Stimulated activated CD4-positive, alpha-beta T cell treated with anti-CD3 and anti-CD28 coated beads, Interleukin-4, amount 100 ng/mL, for 1 hour (primary cell): ENCODE measurements at regions not wholly inside any gene's neighbourhood (a gene's known extent, or its start where the extent isn't known, plus 50 kb on each side); places are given as distances from the start of the nearest gene placed in this dataset.
"Not testable (repeated sequence)": the region's sequence is repeated elsewhere in the genome, so short reads cannot be mapped to it uniquely, and the experiment has no call there.

Source experiments
- DNase-seq: peaks from one replicate; pipeline ENCODE4 v3.0.0-alpha.2; 2020

DNA sequence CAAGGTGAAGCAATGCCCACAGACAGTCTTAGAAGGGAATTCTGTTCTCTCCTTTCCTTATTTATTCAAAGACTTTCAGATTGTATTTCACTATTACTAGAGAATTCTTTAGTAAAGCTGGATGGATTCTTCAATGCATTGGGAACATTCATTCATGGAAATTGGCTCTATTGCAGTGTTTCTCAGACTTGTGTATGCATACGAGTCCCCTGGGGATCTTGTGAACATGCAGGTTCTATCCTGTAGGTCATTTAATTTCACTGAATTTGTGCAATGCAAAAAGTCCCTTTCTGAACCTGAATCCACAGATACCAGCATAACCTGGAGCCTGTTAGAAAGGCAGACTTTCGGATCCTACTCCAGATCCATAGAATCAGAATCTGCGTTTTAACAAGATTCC, 160.9 kb upstream of the AHI1 start:
- no peak for DNase-seq

- no peak for DNase-seq
Measured at GRCh38 chr6:135658916-135659315, 161.4 kb upstream of the AHI1 start.

GRCh38 chr6:135664527-135664926, 167.0 kb upstream of the AHI1 start:
- DNase-seq = no peak

DNA sequence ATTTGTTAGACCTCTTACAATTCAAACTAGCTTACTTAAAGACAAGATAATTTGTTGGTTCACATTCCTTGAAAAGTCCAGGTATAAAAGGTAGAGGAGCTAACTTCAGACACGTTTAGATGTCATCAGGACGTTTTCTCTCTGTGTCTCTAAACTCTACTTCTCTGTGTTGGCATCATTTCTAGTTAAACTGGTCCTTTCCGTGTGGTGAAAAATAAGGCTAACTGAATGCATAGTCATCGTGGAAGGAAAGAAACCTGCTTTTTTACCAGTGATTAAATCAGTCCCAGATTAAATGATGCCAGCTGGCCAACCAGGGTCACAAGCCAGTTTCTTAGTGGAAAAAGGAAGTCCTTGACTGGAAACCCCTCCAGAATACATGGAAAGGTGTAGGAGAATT, 168.4 kb upstream of the AHI1 start:
- DNase-seq = no peak

DNA sequence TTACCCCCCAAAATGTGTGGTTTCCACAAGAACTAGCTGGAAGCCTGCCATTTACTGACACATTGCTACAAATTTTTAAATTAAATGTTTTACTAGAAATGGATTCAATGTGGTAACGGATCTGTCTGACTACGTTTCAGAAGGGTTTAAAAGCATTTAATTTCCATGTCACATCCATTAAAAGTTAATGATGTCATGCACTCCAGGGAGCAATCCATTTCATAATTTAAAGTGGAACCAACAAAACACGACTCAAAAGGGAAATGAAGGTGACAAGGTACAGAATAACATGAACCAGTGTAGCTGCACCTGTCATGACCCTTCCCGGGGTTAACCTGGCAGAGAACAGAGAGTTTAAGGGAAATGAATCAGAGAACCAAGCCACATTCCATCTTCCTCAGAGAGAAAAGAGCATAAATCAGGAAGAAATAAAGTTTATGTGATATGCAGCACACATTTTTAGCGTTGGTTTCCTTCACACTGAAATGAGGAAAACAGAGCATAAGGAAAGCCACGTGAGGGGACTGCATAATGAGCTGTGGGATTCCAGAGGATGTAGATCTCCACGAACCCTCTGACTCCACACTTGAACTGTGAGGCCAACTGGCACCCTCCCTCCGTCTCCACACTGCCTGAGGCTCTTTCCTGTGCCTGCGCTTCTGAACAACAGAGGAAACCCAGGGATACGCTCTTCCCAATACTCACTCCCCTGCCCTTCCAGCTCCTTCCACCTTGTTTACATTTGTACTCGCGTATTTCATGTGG, 170.3 kb upstream of the AHI1 start:
- no peak for DNase-seq

- no peak for DNase-seq
Measured at GRCh38 chr6:135672256-135672655, 174.7 kb upstream of the AHI1 start.

- DNase-seq = no peak
Measured at GRCh38 chr6:135673501-135674309, 176.2 kb upstream of the AHI1 start.

DNA sequence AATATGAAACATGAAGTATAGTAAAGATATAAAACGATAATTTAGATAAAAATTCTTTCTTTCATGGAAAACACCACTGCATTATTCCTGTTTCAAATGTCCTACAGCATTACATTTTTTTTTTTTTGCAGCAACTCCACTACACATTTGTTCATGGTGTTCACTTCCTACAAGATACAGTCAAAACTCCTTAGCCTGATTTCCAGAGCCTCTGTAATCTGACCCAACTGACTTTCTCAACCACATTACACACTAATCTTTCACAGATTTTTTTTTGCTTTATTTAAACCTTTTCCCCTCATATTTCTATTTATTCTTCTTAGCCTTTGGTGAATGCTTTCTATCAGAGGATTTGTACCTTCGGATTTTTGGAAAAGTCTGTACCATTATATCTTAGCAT, 176.5 kb upstream of the PDE7B start:
- DNase-seq = no peak

- DNase-seq = no peak
Measured at GRCh38 chr6:135675862-135676261, 175.6 kb upstream of the PDE7B start.

DNA sequence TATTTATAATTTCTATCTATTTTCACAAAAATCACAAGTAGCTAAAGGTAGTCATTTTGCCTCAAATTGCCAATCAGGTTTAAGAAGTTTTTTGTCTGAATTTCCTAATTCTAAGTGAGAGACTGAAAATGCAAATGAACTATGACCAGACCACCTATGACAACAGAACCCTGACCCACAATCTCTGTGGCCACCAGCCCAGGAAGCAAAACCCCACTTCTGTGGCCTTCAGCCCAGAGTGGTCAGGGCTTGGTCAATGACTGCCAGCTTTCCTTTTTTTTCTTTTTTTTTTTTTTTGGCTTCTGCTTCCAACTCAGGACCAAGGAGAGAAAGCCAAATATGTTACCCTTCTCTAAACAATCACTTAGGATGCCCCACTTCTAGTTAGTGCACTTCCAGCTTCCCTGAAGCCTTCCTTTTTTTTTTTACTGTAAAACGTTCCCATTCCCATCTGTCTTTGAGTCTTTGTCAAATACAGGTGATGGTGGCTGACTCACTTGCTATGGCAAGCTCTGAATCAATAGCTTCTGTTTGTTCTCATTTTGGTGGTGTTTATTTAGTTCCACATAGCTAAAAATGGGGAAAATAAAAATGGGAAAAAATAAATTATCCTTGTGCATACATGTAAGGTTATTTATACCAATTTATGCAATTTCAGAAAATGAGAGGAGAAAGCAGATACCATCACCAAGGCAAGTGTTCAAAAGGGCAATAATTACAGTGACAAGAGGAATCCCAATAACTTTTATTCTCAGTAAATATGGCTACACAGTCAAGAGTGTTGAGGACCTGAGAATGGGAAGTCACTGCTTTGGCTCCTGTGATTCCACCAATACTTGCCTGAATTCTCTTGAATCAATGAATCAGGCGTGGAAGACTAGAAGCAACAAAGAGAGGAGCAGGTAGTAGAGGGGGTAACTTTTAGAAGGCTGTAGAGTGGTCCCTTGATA, 170.3 kb upstream of the PDE7B start:
- no peak for DNase-seq

GRCh38 chr6:135686784-135687301, 164.7 kb upstream of the PDE7B start:
- DNase-seq = no peak

GRCh38 chr6:135688476-135688875, 163.0 kb upstream of the PDE7B start:
- not testable (repeated sequence) for DNase-seq

DNA sequence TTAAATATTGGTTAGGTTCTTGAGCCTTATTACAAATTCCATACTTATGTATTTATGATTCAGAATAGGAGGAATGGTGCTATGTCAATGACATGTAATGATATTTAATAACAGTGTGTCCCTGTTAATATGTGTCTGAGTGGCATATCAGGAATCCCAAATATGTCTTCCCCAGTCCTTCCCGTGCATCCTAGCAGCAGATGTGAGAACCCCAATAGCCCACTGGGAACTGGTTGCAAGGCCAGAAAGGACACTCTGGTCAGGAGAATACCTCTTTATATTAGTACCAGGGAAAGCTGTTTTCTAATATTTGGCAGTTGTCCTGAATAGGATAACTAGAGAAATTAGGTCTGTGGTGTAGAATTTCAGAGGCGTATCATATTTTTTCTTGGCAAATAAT, 159.1 kb upstream of the PDE7B start:
- no peak for DNase-seq

DNA sequence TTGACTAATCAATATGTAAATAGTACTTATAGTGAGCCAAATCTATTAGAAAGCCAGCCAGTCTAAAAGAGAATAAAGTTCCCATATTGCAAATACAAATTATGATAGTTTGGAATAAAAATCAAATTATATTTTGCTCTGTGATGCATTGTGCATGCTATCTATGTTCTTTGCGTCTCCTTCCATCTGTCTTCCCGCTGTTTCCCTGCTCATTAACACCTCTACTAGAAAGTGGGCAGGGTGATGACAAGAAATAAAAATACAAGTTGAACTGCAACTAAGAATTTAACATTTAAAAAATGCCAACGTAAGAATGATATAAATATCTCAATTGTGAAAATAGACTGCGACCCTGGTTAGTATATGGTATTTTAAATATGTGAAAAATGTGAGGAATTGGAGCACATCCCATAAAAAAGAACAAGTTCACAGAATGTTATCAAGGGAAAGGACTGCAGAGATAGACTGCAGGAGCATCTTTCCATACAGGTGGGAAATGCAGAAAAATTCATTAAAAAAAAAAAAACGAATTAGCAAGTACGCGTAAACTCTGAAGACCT, 157.6 kb upstream of the PDE7B start:
- no peak for DNase-seq

- no peak for DNase-seq
Measured at GRCh38 chr6:135699705-135700104, 151.8 kb upstream of the PDE7B start.

DNA sequence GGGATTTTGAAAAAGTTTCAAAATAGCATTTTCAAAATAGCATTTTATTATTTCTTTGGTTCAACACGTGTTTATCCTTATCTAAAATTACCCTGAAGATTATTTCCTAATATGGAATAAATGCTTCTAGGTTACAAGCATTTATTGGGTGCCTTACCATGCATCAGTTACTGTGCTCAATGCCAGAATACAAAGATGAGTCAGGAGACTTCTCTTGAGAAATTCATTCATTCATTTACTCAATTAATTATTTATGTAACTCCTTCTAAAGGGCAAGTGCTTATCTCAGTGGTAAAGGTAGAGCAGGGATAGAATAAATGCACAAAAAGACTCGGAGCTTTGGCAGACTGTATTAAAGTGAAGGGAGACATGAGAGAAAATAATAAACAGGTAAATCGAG, 150.1 kb upstream of the PDE7B start:
- DNase-seq = no peak

DNA sequence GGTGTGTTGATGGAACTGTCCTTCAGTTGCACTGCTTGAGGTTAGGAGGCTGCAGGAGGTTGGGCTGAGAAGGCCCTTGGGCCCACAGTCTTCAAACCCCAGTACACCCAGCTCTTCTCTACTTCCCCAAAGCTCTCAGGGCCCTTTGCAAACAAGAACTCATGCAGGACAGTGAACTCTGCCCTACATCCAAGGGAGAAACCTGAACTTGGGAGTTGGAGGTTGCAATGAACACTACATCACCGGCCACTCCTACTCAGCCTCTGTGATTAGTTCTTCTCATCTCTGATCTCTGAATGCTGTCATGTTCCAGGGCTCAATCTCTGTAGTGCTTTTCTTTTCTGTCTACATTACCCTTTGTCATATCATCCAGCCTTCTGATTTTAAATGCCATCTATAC, 148.5 kb upstream of the PDE7B start:
- no peak for DNase-seq

DNA sequence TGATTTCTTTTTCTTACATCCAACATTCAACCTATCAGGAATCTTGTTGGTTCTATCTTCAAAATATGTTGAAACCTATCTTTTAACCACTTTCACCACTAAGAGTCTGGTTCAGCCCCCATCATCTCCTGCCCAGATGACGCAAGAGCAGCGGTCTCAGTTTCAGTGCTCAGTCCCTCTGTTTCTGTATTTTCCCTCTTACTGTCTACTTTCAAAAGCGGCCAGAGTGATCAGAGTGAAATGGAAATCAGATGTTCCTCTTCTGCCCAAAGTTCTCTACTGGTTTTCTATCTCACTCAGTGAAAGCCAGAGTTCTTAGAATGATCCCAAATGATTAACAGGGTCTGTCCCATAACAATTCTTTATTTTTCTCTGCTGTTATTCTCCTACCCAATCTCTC, 147.9 kb upstream of the PDE7B start:
- no peak for DNase-seq

DNA sequence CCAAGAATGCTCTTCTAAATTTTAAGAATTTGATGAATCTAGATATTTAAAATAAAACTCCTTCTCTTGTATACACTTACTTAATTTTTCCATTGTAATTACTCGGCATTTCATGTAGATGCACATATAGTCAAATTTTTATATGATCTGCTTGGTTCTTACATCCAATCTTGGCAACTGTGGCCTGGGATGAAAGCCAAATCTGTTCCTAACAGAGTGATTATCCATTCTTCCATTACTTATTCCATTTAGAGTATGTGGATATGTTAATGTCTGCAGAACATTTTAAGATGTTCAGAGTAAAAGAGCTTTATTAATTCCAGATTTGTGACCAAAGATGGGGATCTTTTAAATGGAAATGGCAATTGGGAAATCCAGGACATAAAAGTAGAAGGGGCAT, 144.1 kb upstream of the PDE7B start:
- no peak for DNase-seq

DNA sequence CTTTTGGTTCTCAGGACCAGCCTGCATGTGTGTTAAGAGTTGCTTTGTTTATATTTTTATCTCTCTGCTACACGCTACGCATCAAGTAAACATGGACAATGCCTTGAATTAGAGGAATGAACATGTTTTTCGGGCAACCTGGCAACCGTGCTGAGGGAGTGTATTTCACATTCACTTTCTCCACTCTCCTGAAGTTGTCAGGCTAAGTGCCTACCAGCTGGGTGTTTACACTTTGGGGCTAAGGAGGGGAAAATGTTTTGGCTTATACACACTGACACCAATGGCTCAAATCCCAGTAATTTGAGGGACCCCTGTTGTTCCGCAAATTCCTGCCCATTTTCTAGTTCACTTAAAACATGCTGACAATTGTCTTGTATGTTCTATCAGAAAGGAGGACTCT, 141.5 kb upstream of the PDE7B start:
- no peak for DNase-seq

DNA sequence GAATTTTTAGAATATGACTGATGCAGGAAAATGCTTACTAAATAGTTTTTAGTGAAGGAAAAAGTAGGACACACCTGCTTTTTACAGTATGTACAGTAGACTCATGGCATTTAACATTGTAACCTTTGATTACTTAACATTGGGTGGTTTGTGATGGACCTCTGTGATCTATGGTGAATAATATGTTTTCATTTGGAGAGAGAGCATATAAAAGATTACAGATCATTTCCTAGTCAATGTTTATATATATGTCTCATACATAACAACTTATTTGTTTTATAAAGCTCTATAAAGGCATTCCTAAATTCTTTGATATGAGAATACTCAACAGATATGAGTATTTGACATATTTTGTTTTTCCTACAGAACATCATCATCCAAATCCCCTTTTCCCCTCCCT, 129.3 kb upstream of the PDE7B start:
- DNase-seq = no peak

GRCh38 chr6:135722679-135723078, 128.8 kb upstream of the PDE7B start:
- peak; percentile 11 for DNase-seq

DNA sequence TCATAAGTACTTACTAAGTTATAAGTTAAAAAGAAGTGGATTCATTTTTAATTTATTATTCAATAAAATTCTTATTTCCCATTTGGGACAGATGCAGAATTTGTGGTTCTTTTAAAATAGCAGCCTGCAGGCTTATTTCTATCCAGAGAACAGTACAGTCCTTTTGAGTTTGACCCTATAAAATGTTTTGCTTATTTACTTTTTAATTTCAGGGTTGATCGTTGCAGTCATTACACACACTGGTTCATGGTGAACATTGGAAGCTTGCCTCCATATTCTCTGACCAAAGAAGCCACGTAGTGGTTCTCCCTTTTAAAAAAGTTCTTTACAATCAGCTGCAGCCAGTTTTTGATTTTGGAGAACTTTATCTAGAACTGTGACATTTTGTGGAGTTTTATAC, 122.9 kb upstream of the PDE7B start:
- DNase-seq = no peak
